ENCODE measurements at regions not wholly inside any gene's neighbourhood (a gene's known extent, or its start where the extent isn't known, plus 50 kb on each side); places are given as distances from the start of the nearest gene placed in this dataset.

DNA sequence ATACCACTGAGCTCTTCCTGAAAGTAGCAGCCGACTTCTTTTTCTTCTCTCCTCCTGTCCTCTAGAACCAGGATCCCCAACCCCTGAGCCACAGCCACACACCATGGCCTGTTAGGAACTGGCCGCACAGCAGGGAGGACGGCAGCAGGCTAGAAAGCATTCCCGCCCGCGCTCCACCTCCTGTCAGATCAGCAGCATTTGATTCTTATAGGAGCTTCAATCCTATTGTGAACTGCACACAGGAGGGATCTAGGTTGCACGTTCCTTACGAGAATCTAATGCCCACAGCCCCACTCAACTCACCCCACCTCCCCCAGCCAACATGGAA, 179.1 kb upstream of the SH3BP4 start:
- in situ Hi-C loops (cut with MboI) (no loop called here), intact Hi-C loops (cut with micrococcal nuclease; ENCODE audit: unreplicated experiment) (no loop called here)
- no TSS peak for BruUV-seq (replicated peaks)
- ChIA-PET POLR2A (no interaction called here), SMC1A (ENCODE audit: uncharacterized antibody, unreplicated experiment) (no interaction called here), CTCF (no interaction called here), RAD21 (ENCODE audit: unreplicated experiment) (no interaction called here)
- no peaks in the 10 kb centered on the region for H3K36me3 ChIP-seq (ENCODE audit: control insufficient read depth in 2 of 2, insufficient read depth in 2 of 2, low read length in 1 of 2)
- H3K4me3 ChIP-seq: no peak overlapping the region
- H2AFZ ChIP-seq (ENCODE audit: control insufficient read depth, low read depth, low read length): no peak overlapping the region
- H3K27ac ChIP-seq (ENCODE audit: control insufficient read depth, insufficient read depth): no peak overlapping the region
- ATAC-seq (no peak), DNase-seq (ENCODE audit: low read depth, low spot score) (no peak), FAIRE-seq (no peak)
- H3K4me1 ChIP-seq (ENCODE audit: control insufficient read depth, insufficient read depth, low read length): no peaks in the 10 kb centered on the region
- H3K9me3 ChIP-seq (replicated peaks; ENCODE audit: control insufficient read depth, insufficient read depth, low read length): no peaks in the 10 kb centered on the region
- H4K20me1 ChIP-seq (ENCODE audit: control insufficient read depth, insufficient read depth): no peaks in the 10 kb centered on the region
- no peak overlapping the region for H3K4me2 ChIP-seq (ENCODE audit: control insufficient read depth, insufficient read depth)
- 8% methylated on average over 8 of the region's 8 CpGs for WGBS (ENCODE audit: insufficient coverage, insufficient replicate concordance, low lambda C conversion rate, missing lambda C conversion rate)
- no peak overlapping the region for H3K9ac ChIP-seq (ENCODE audit: control insufficient read depth, insufficient read depth, low read length)
- no peaks in the 10 kb centered on the region for H3K79me2 ChIP-seq (ENCODE audit: control insufficient read depth, insufficient read depth, low read length)
- no peaks in the 10 kb centered on the region for H3K27me3 ChIP-seq (replicated peaks in 1 of 2; ENCODE audit: control insufficient read depth in 2 of 2, insufficient read depth in 2 of 2, low read length in 1 of 2)
- no peak for TF ChIP-seq EGR1 (IDR thresholded peaks at IDR 0.05; ENCODE audit: borderline replicate concordance in 1 of 2, low read depth in 2 of 2, low read length in 2 of 2)
- TF ChIP-seq TBL1XR1 (IDR thresholded peaks at IDR 0.05; ENCODE audit: low read depth, low read length): no peak
- TF ChIP-seq SMAD1 (IDR thresholded peaks at IDR 0.05; ENCODE audit: low read depth, partially characterized antibody): no peak
- TF ChIP-seq, protein P1, sequence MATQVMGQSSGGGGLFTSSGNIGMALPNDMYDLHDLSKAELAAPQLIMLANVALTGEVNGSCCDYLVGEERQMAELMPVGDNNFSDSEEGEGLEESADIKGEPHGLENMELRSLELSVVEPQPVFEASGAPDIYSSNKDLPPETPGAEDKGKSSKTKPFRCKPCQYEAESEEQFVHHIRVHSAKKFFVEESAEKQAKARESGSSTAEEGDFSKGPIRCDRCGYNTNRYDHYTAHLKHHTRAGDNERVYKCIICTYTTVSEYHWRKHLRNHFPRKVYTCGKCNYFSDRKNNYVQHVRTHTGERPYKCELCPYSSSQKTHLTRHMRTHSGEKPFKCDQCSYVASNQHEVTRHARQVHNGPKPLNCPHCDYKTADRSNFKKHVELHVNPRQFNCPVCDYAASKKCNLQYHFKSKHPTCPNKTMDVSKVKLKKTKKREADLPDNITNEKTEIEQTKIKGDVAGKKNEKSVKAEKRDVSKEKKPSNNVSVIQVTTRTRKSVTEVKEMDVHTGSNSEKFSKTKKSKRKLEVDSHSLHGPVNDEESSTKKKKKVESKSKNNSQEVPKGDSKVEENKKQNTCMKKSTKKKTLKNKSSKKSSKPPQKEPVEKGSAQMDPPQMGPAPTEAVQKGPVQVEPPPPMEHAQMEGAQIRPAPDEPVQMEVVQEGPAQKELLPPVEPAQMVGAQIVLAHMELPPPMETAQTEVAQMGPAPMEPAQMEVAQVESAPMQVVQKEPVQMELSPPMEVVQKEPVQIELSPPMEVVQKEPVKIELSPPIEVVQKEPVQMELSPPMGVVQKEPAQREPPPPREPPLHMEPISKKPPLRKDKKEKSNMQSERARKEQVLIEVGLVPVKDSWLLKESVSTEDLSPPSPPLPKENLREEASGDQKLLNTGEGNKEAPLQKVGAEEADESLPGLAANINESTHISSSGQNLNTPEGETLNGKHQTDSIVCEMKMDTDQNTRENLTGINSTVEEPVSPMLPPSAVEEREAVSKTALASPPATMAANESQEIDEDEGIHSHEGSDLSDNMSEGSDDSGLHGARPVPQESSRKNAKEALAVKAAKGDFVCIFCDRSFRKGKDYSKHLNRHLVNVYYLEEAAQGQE (IDR thresholded peaks at IDR 0.05; ENCODE audit: low read depth, low read length): no peak
- TF ChIP-seq ASH2L (IDR thresholded peaks at IDR 0.05; ENCODE audit: borderline replicate concordance, low read depth): no peak
- TF ChIP-seq, protein P2, sequence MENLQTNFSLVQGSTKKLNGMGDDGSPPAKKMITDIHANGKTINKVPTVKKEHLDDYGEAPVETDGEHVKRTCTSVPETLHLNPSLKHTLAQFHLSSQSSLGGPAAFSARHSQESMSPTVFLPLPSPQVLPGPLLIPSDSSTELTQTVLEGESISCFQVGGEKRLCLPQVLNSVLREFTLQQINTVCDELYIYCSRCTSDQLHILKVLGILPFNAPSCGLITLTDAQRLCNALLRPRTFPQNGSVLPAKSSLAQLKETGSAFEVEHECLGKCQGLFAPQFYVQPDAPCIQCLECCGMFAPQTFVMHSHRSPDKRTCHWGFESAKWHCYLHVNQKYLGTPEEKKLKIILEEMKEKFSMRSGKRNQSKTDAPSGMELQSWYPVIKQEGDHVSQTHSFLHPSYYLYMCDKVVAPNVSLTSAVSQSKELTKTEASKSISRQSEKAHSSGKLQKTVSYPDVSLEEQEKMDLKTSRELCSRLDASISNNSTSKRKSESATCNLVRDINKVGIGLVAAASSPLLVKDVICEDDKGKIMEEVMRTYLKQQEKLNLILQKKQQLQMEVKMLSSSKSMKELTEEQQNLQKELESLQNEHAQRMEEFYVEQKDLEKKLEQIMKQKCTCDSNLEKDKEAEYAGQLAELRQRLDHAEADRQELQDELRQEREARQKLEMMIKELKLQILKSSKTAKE (IDR thresholded peaks at IDR 0.05; ENCODE audit: low read depth, poor library complexity, severe bottlenecking): no peak
- TF ChIP-seq IRF5 (IDR thresholded peaks at IDR 0.05; ENCODE audit: borderline replicate concordance): no peak
- no peak for TF ChIP-seq SREBF2 (IDR thresholded peaks at IDR 0.05; ENCODE audit: low read length)
- TF ChIP-seq, protein P3, sequence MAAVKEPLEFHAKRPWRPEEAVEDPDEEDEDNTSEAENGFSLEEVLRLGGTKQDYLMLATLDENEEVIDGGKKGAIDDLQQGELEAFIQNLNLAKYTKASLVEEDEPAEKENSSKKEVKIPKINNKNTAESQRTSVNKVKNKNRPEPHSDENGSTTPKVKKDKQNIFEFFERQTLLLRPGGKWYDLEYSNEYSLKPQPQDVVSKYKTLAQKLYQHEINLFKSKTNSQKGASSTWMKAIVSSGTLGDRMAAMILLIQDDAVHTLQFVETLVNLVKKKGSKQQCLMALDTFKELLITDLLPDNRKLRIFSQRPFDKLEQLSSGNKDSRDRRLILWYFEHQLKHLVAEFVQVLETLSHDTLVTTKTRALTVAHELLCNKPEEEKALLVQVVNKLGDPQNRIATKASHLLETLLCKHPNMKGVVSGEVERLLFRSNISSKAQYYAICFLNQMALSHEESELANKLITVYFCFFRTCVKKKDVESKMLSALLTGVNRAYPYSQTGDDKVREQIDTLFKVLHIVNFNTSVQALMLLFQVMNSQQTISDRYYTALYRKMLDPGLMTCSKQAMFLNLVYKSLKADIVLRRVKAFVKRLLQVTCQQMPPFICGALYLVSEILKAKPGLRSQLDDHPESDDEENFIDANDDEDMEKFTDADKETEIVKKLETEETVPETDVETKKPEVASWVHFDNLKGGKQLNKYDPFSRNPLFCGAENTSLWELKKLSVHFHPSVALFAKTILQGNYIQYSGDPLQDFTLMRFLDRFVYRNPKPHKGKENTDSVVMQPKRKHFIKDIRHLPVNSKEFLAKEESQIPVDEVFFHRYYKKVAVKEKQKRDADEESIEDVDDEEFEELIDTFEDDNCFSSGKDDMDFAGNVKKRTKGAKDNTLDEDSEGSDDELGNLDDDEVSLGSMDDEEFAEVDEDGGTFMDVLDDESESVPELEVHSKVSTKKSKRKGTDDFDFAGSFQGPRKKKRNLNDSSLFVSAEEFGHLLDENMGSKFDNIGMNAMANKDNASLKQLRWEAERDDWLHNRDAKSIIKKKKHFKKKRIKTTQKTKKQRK (IDR thresholded peaks at IDR 0.05; ENCODE audit: low read depth, low read length): no peak
- TF ChIP-seq, protein P4, sequence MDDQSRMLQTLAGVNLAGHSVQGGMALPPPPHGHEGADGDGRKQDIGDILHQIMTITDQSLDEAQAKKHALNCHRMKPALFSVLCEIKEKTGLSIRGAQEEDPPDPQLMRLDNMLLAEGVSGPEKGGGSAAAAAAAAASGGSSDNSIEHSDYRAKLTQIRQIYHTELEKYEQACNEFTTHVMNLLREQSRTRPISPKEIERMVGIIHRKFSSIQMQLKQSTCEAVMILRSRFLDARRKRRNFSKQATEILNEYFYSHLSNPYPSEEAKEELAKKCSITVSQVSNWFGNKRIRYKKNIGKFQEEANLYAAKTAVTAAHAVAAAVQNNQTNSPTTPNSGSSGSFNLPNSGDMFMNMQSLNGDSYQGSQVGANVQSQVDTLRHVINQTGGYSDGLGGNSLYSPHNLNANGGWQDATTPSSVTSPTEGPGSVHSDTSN (IDR thresholded peaks at IDR 0.05; ENCODE audit: insufficient replicate concordance, low read depth, low read length): no peak
- TF ChIP-seq GABPA (IDR thresholded peaks at IDR 0.05; ENCODE audit: low read depth): no peak
- TF ChIP-seq FOXK2 (IDR thresholded peaks at IDR 0.05): no peak
